Neural cell (in vitro differentiated cells): ENCODE measurements at regions not wholly inside any gene's neighbourhood (a gene's known extent, or its start where the extent isn't known, plus 50 kb on each side); places are given as distances from the start of the nearest gene placed in this dataset.

Experiments used
- H2AFZ ChIP-seq: fragments of 200-600, 300-800 bp; sonication (generic), shearing (Covaris generic); 2 replicates; pipeline ENCODE4 v1.6.0; 2014; ENCODE audit warnings: low read depth, mild to moderate bottlenecking, antibody characterized with exemption, low read length, moderate library complexity
- H3F3A ChIP-seq: fragments of 200-600 bp; shearing (Covaris generic); 2 replicates; pipeline ENCODE4 v1.6.1; 2016; ENCODE audit warnings: mild to moderate bottlenecking, moderate library complexity, mixed read lengths, antibody characterized with exemption, low read length; ENCODE audit not compliant: insufficient read depth, poor library complexity, severe bottlenecking
- H3K27ac ChIP-seq: fragments of 200-600, 300-800 bp; sonication (generic), shearing (Covaris generic); 2 replicates; pipeline ENCODE4 v1.5.1; 2014; ENCODE audit warnings: mild to moderate bottlenecking, low read length, moderate library complexity
- H3K27me3 ChIP-seq: fragments of 300-800, 200-600 bp; sonication (generic), shearing (Covaris generic); 2 replicates; pipeline ENCODE4 v1.6.0; 2014; ENCODE audit warnings: mild to moderate bottlenecking, low read depth, low read length, moderate library complexity; ENCODE audit not compliant: insufficient read depth
- H3K36me3 ChIP-seq: fragments of 300-800, 200-600 bp; sonication (generic), shearing (Covaris generic); 2 replicates; pipeline ENCODE4 v1.5.1; 2014; ENCODE audit warnings: mild to moderate bottlenecking, antibody characterized with exemption, low read length, moderate library complexity; ENCODE audit not compliant: insufficient read depth
- H3K4me2 ChIP-seq: fragments of 300-800, 200-600 bp; sonication (generic), shearing (Covaris generic); 2 replicates; pipeline ENCODE4 v1.6.0; 2014; ENCODE audit warnings: mild to moderate bottlenecking, low read length
- H3K4me3 ChIP-seq: fragments of 300-800, 200-600 bp; sonication (generic), shearing (Covaris generic); 2 replicates; pipeline ENCODE4 v1.5.1; 2014; ENCODE audit warnings: mild to moderate bottlenecking, low read length, moderate library complexity
- H3K79me2 ChIP-seq: fragments of 200-600 bp; shearing (Covaris generic); replicated peaks from 2 replicates; pipeline ENCODE4 v1.6.0; 2014; ENCODE audit warnings: mild to moderate bottlenecking, low read length, moderate library complexity; ENCODE audit not compliant: insufficient read depth
- H3K9ac ChIP-seq: fragments of 300-800, 200-600 bp; sonication (generic), shearing (Covaris generic); 2 replicates; pipeline ENCODE4 v1.6.1; 2016; ENCODE audit warnings: mild to moderate bottlenecking, low read length, mixed read lengths
- H3K9me2 ChIP-seq: fragments of 200-600 bp; shearing (Covaris generic); 2 replicates; pipeline ENCODE4 v1.6.1; 2016; ENCODE audit warnings: mild to moderate bottlenecking, low read length, mixed read lengths; ENCODE audit not compliant: insufficient read depth
- H3K9me3 ChIP-seq: fragments of 200-600, 300-800 bp; sonication (generic), shearing (Covaris generic); 2 replicates; pipeline ENCODE4 v1.6.1; 2016; ENCODE audit warnings: mild to moderate bottlenecking, mixed run types, low read length, moderate library complexity, mixed read lengths
- H4K20me1 ChIP-seq: fragments of 200-600 bp; shearing (Covaris generic); 2 replicates; pipeline ENCODE4 v1.6.1; 2016; ENCODE audit warnings: mild to moderate bottlenecking, mixed run types; ENCODE audit not compliant: insufficient read depth
- EP300 ChIP-seq: fragments of 450-650 bp; conservative IDR thresholded peaks from 2 replicates; pipeline ENCODE4 v1.6.1; 2014; ENCODE audit warnings: antibody characterized with exemption, mild to moderate bottlenecking, moderate library complexity; ENCODE audit not compliant: poor library complexity, severe bottlenecking
- EZH2 ChIP-seq: fragments of 200-600, 300-800 bp; shearing (Covaris generic), sonication (generic); IDR thresholded peaks from 2 replicates; pipeline ENCODE4 v1.6.1; 2014; ENCODE audit warnings: antibody characterized with exemption, low read length, borderline replicate concordance, mild to moderate bottlenecking; ENCODE audit not compliant: insufficient read depth, poor library complexity, severe bottlenecking
- MXI1 ChIP-seq: fragments of 450-650 bp; conservative IDR thresholded peaks from 2 replicates; pipeline ENCODE4 v1.6.1; 2014; ENCODE audit warnings: antibody characterized with exemption, mild to moderate bottlenecking; ENCODE audit not compliant: poor library complexity, severe bottlenecking
- POLR2AphosphoS5 ChIP-seq: IDR thresholded peaks from 2 replicates; pipeline ENCODE4 v1.6.1; 2012
- RAD21 ChIP-seq: fragments of 450-650 bp; conservative IDR thresholded peaks from 2 replicates; pipeline ENCODE4 v1.6.1; 2014; ENCODE audit warnings: antibody characterized with exemption, mild to moderate bottlenecking, moderate library complexity
- REST ChIP-seq: IDR thresholded peaks from 2 replicates; pipeline ENCODE4 v1.6.1; 2012; ENCODE audit warnings: borderline replicate concordance
- SMC3 ChIP-seq: fragments of 450-650 bp; conservative IDR thresholded peaks from 2 replicates; pipeline ENCODE4 v1.6.1; 2014; ENCODE audit warnings: antibody characterized with exemption, mild to moderate bottlenecking, moderate library complexity; ENCODE audit not compliant: poor library complexity
- TAF1 ChIP-seq: IDR thresholded peaks from 2 replicates; pipeline ENCODE4 v1.6.1; 2012; ENCODE audit warnings: low read depth
- TF ChIP-seq, protein P1 (sequence below): fragments of 450-650 bp; IDR thresholded peaks from 2 replicates; pipeline ENCODE4 v1.5.1; 2014; ENCODE audit warnings: antibody characterized with exemption, mild to moderate bottlenecking, moderate library complexity; ENCODE audit not compliant: poor library complexity, severe bottlenecking

- H3K9me3 ChIP-seq, result no peaks in the 10 kb centered on the region
- H3K27me3 ChIP-seq, result no peaks in the 10 kb centered on the region
- H3K36me3 ChIP-seq, result no peaks in the 10 kb centered on the region
- no peaks in the 10 kb centered on the region for H3K79me2 ChIP-seq
- no peak overlapping the region for H3K4me3 ChIP-seq
- no peak overlapping the region for H3K27ac ChIP-seq
- no peaks in the 10 kb centered on the region for H3K9me2 ChIP-seq
- H3K4me2 ChIP-seq, result no peak overlapping the region
- H3F3A ChIP-seq, result no peaks in the 10 kb centered on the region
- H2AFZ ChIP-seq, result no peak overlapping the region
- H3K9ac ChIP-seq, result no peak overlapping the region
- TF ChIP-seq POLR2AphosphoS5, result no peak
- no peak for TF ChIP-seq MXI1
- no peak for TF ChIP-seq EZH2
- no peak for TF ChIP-seq REST
- TF ChIP-seq RAD21, result no peak
- no peak for TF ChIP-seq SMC3
- TF ChIP-seq TAF1, result no peak
- TF ChIP-seq, protein P1, sequence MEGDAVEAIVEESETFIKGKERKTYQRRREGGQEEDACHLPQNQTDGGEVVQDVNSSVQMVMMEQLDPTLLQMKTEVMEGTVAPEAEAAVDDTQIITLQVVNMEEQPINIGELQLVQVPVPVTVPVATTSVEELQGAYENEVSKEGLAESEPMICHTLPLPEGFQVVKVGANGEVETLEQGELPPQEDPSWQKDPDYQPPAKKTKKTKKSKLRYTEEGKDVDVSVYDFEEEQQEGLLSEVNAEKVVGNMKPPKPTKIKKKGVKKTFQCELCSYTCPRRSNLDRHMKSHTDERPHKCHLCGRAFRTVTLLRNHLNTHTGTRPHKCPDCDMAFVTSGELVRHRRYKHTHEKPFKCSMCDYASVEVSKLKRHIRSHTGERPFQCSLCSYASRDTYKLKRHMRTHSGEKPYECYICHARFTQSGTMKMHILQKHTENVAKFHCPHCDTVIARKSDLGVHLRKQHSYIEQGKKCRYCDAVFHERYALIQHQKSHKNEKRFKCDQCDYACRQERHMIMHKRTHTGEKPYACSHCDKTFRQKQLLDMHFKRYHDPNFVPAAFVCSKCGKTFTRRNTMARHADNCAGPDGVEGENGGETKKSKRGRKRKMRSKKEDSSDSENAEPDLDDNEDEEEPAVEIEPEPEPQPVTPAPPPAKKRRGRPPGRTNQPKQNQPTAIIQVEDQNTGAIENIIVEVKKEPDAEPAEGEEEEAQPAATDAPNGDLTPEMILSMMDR, result no peak
- no peak for TF ChIP-seq EP300
- no peaks in the 10 kb centered on the region for H4K20me1 ChIP-seq
Observed at GRCh38 chr3:180835501-180835900, 77.0 kb upstream of the FXR1 start.

DNA sequence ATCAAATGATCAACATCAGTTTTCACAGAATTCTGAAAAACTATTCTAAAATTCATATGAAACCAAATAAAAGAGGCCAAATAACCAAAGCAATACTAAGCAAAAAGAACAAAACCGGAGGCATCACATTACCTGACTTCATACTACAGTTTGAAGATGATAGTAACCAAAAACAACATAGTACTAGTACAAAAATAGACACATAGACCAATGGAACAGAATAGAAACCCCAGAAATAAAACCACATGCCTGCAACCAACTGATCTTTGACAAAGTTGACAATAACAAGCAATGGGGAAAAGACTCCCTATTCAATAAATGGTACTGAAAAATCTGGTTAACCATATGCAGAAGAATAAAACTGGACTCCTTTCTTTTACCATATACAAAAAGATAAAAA lies 75.7 kb upstream of the FXR1 start:
- TF ChIP-seq MXI1 (no peak), POLR2AphosphoS5 (no peak), RAD21 (no peak), EZH2 (no peak), EP300 (no peak), SMC3 (no peak)
- TF ChIP-seq, protein P1, result no peak
- H3K79me2 ChIP-seq, result no peaks in the 10 kb centered on the region
- H3K27me3 ChIP-seq, result no peaks in the 10 kb centered on the region
- no peak overlapping the region for H3K4me3 ChIP-seq
- H3K36me3 ChIP-seq, result no peaks in the 10 kb centered on the region
- no peak overlapping the region for H3K9ac ChIP-seq
- H3K9me2 ChIP-seq, result no peaks in the 10 kb centered on the region
- H2AFZ ChIP-seq, result no peak overlapping the region
- no peaks in the 10 kb centered on the region for H4K20me1 ChIP-seq
- no peaks in the 10 kb centered on the region for H3K9me3 ChIP-seq
- H3F3A ChIP-seq, result no peaks in the 10 kb centered on the region
- no peak overlapping the region for H3K27ac ChIP-seq
- H3K4me2 ChIP-seq, result no peak overlapping the region
